ENCODE measurements at regions not wholly inside any gene's neighbourhood (a gene's known extent, or its start where the extent isn't known, plus 50 kb on each side); places are given as distances from the start of the nearest gene placed in this dataset.

- TF ChIP-seq EZH2 (IDR thresholded peaks at IDR 0.05; ENCODE audit: insufficient read depth, poor library complexity, severe bottlenecking) (no peak), EZH2phosphoT487 (IDR thresholded peaks at IDR 0.05; ENCODE audit: insufficient read depth, low read depth) (no peak)
Observed at GRCh38 chr9:26656003-26656870, 236.4 kb downstream of the CAAP1 start.
